ENCODE measurements at regions not wholly inside any gene's neighbourhood (a gene's known extent, or its start where the extent isn't known, plus 50 kb on each side); places are given as distances from the start of the nearest gene placed in this dataset.
"Not testable (repeated sequence)": the region's sequence is repeated elsewhere in the genome, so short reads cannot be mapped to it uniquely, and the experiment has no call there.

DNA sequence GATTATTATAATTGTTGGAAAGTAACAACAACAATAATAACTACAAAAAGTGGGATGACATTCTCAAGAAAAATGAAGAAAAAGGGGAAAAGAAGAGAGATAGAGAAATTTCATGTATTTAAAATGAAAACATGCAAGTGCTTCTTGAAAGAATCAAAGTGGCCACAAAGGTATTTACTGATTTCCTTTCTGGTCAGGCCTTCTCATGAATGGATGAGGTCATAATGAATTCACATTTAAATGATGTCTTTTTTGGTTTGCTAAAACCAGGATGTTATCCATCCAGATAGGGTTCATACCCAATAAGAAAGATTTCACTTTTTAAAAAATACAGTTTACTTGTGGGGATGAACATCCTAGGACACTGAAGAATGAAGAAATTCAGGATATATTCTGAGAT lies 446.4 kb upstream of the PTGER4 start:
- TF ChIP-seq, protein P1, sequence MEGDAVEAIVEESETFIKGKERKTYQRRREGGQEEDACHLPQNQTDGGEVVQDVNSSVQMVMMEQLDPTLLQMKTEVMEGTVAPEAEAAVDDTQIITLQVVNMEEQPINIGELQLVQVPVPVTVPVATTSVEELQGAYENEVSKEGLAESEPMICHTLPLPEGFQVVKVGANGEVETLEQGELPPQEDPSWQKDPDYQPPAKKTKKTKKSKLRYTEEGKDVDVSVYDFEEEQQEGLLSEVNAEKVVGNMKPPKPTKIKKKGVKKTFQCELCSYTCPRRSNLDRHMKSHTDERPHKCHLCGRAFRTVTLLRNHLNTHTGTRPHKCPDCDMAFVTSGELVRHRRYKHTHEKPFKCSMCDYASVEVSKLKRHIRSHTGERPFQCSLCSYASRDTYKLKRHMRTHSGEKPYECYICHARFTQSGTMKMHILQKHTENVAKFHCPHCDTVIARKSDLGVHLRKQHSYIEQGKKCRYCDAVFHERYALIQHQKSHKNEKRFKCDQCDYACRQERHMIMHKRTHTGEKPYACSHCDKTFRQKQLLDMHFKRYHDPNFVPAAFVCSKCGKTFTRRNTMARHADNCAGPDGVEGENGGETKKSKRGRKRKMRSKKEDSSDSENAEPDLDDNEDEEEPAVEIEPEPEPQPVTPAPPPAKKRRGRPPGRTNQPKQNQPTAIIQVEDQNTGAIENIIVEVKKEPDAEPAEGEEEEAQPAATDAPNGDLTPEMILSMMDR (conservative IDR thresholded peaks at IDR 0.05; ENCODE audit: low read depth, low read length), result no peak
- H3K4me3 ChIP-seq (ENCODE audit: low read depth, low read length), result no peak overlapping the region
- peak; percentile 39 for DNase-seq (ENCODE audit: low read depth)

DNA sequence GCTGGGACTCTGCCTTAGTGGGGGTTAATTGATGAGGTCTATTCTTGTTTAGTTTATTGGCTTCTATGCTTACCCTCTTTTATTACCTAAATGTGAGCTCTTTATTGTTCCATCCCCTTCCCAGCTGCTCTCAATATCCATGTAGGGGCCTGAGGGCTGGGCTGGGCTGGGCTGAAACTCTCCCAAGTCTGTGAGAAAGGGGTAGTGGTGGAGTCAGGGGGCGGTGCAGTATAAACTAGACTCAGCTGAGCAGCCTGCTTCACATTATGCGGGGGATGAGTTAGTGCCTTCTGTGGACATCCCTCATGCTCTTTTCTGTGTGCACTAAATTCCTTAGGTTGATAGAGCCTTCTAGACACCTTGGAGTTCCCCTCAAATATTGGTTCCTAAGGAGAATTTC lies 451.8 kb upstream of the PTGER4 start:
- TF ChIP-seq, protein P1 (conservative IDR thresholded peaks at IDR 0.05; ENCODE audit: low read depth, low read length), result no peak

DNA sequence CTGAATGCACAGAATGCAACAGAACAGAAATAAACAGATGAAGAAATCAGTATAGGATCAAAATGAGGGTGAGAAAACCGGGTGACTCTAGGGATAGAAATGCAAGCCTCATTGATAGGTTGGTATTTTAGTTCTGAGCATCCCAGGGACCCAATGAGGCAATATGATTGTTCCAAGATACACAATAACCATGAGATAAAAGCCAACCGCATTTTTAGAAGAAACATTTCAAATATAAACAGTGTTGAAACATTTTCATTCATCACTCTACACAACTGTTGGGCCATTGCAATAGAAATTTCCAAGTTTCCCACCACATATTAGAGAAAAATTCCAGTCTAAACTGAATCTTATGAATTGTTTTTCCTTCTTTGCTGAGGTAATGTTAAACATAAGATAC lies 452.3 kb upstream of the PTGER4 start:
- DNase-seq (ENCODE audit: low read depth), result peak; percentile 49
- TF ChIP-seq, protein P1 (conservative IDR thresholded peaks at IDR 0.05; ENCODE audit: low read depth, low read length), result no peak
- H3K4me3 ChIP-seq (ENCODE audit: low read depth, low read length), result no peak overlapping the region

More for the DNA sequence above, 451.8 kb upstream of the PTGER4 start:
- DNase-seq (ENCODE audit: low read depth), result no peak
- H3K4me3 ChIP-seq (ENCODE audit: low read depth, low read length), result no peak overlapping the region

DNA sequence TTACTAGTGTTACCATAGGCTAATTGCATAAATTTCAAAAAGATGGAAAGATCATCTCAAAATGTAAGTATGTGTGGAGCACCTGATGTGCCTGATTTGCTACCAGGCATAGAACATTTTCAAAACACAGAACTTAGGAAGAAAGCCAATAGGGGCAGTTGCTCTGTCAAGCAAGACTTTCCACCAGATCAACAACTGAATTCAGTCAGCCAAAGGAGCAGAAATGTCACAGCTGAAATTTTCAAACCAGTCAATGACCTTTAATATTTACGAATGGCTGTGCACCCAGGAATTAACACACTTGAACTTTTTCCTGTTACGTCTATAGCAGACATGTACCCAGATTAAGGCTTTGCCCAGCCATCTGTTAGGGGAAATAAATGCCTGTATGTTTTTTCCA lies 452.8 kb upstream of the PTGER4 start:
- no peak for DNase-seq (ENCODE audit: low read depth)
- H3K4me3 ChIP-seq (ENCODE audit: low read depth, low read length), result no peak overlapping the region
- TF ChIP-seq, protein P1 (conservative IDR thresholded peaks at IDR 0.05; ENCODE audit: low read depth, low read length), result no peak

DNA sequence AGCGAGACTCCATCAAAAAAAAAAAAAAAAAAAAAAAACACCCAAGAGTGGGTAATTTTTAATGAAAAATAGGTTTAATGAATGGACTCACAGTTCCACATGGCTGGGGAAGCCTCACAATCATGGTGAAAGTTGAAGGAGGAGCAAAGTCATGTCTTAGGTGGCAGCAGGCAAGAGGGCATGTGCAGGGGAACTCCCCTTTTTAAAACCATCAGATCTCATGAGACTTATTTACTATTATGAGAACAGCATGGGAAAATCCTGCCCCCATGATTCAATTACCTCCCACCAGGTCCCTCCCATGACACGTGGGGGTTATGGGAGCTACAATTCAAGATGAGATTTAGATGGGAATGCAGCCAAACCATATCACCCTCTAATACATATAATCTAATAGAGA lies 454.6 kb upstream of the PTGER4 start:
- DNase-seq (ENCODE audit: low read depth), result not testable (repeated sequence)

DNA sequence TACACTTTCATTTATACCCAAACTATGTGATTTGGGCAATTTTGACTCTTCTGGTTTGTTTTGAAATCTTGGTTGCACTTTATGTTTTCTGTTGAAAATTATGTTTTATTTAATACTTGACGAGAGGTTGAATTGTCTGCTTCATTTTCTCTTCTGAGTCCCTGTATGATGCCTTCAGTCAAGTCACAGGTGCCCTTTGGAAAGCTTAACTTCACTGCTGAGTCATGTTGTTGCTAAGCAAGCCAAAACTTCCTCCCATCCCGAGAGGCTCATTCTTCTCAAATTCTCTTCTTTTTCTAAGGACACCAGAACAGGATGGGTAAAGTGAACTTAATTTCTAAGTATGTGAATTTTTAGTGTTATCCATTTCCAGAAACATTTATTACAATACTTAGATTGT lies 455.3 kb upstream of the PTGER4 start:
- TF ChIP-seq, protein P1 (conservative IDR thresholded peaks at IDR 0.05; ENCODE audit: low read depth, low read length), result no peak
- peak; percentile 32 for DNase-seq (ENCODE audit: low read depth)
- no peak overlapping the region for H3K4me3 ChIP-seq (ENCODE audit: low read depth, low read length)

More for the DNA sequence above, 454.6 kb upstream of the PTGER4 start:
- H3K4me3 ChIP-seq (ENCODE audit: low read depth, low read length), result not testable (repeated sequence)

DNA sequence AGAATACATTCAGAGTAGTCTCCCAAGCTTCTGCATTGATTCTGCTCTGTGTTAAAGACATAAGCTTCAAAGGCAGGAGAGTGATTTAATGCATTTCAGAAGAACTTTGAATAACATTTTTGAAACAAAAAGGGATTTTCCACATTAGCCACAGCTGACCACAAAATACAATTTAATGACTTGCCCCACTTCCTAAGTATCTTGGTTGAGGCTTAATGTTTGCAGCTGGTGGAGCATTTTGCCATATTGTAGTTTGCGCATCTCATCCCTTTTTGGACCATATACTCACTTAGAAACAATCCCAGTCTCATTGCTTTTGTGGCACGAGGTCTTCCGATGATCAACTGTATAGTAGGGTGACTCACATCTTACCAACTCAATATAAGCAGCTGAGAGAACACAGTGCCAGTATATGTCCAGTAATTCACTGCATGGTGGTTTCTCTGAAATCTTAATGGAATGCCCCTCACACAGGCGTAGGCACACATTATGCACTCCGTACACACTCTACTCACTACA lies 455.8 kb upstream of the PTGER4 start:
- TF ChIP-seq, protein P1 (conservative IDR thresholded peaks at IDR 0.05; ENCODE audit: low read depth, low read length), result no peak
- H3K4me3 ChIP-seq (ENCODE audit: low read depth, low read length), result no peak overlapping the region
- DNase-seq (ENCODE audit: low read depth), result peak; percentile 68

All from choroid plexus epithelial cell (primary cell).